ENCODE measurements at regions not wholly inside any gene's neighbourhood (a gene's known extent, or its start where the extent isn't known, plus 50 kb on each side); places are given as distances from the start of the nearest gene placed in this dataset.
"Not testable (repeated sequence)": the region's sequence is repeated elsewhere in the genome, so short reads cannot be mapped to it uniquely, and the experiment has no call there.

GRCh38 chr3:189385880-189386279 lies 214.1 kb downstream of the TPRG1 start:
- not testable (repeated sequence) for TF ChIP-seq CTCF (IDR thresholded peaks at IDR 0.05; ENCODE audit: poor library complexity, severe bottlenecking); POLR2AphosphoS5 (IDR thresholded peaks at IDR 0.05); EP300 (conservative IDR thresholded peaks at IDR 0.05; ENCODE audit: poor library complexity, severe bottlenecking); TAF1 (IDR thresholded peaks at IDR 0.05; ENCODE audit: low read depth); EZH2 (IDR thresholded peaks at IDR 0.05; ENCODE audit: borderline replicate concordance, insufficient read depth, low read length, poor library complexity, severe bottlenecking)
